GM12872 (cell line): ENCODE measurements at regions not wholly inside any gene's neighbourhood (a gene's known extent, or its start where the extent isn't known, plus 50 kb on each side); places are given as distances from the start of the nearest gene placed in this dataset.

ENCODE experiments used
- TF ChIP-seq, protein P1 (sequence below): IDR thresholded peaks from 3 replicates; pipeline ENCODE4 v1.5.1; 2011; ENCODE audit warnings: low read depth, mild to moderate bottlenecking, low read length, moderate library complexity; ENCODE audit not compliant: insufficient read depth

DNA sequence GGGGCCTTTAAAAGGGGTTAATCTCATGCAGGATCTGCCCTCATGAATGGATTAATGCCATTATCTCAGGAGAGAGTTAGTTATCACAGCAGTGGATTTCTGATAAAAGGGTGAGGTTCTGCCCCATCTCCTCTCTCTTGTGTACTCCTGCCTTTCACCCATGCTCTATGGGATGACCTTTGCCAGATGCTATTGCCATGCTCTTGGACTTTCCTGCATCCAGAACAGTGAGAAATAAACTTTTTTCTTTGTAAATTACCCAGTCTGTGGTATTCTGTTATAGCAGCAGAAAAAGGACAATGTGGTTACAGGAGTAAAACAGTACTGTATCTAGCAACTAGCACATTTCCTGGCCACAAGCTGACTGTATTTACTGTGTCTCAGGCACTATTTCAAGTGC lies 58.0 kb upstream of the CCN2 start:
- TF ChIP-seq, protein P1, sequence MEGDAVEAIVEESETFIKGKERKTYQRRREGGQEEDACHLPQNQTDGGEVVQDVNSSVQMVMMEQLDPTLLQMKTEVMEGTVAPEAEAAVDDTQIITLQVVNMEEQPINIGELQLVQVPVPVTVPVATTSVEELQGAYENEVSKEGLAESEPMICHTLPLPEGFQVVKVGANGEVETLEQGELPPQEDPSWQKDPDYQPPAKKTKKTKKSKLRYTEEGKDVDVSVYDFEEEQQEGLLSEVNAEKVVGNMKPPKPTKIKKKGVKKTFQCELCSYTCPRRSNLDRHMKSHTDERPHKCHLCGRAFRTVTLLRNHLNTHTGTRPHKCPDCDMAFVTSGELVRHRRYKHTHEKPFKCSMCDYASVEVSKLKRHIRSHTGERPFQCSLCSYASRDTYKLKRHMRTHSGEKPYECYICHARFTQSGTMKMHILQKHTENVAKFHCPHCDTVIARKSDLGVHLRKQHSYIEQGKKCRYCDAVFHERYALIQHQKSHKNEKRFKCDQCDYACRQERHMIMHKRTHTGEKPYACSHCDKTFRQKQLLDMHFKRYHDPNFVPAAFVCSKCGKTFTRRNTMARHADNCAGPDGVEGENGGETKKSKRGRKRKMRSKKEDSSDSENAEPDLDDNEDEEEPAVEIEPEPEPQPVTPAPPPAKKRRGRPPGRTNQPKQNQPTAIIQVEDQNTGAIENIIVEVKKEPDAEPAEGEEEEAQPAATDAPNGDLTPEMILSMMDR: no peak

DNA sequence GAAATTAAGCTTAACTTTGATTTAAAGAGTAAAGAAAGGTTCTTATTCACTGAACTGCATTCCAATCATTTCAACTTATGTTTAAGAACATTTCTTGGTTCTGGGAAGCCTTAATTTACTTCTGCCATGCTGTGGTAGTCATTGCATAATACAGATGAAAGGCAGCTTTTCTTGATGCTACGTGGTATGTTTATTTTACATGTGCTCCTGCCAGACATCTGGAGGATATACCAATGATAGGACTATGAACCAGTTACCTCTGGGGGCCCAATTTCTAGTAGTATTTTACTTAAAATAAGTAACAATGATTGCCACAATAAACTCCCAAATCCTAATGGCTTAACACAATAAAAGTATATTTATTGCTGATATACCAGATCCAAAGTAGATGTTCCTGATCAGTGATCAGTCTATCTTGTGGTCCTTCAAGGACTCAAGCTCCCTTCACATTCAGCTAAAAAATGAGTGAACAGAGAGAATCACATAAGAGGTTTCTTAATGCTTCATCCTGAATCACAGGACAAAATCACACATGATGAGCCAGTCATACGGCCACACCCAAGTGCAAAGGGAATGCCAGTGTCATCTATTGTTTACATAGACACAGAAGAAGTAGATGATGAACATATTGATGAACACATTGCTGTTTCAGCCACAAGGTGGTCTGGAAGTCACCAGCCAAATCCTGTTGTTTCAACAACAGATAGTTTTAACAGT lies 56.5 kb upstream of the CCN2 start:
- TF ChIP-seq, protein P1: no peak

DNA sequence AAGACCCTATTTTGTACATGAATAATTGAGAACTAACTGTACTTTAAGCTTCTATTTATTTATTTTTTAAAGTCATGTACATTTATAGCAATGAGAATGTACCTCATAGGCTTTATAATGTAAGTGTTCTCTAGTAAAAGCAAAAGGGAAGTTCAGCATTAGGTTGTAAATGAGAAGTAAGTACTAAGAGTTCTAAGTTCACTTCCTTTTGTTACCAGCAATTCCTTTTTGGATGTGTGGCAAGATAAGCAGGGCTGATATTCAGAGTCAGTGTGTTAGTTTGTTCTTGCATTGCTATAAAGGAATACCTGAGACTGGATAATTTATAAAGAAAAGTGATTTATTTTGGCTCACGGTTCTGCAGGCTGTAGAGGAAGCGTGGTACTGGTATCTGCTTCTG lies 54.0 kb upstream of the CCN2 start:
- TF ChIP-seq, protein P1: no peak

DNA sequence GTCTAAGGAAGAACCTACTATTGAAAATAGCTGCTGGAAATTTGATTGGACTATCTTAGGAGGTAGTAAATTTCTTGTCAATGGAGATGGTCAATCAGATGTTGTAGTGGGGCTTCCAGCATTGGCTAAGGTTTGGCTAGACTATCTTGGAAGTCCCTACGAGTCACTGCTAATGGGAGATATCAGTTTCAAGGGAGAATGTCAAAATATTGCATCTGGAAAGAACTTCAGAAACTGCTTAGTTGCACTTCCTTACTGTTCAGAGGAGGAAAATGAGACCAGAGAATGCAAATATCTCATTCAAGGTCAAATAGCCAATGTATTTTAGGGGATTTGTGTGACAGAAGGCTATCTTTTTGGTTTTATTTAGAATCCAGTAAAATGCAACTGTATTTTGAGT lies 53.5 kb upstream of the CCN2 start:
- TF ChIP-seq, protein P1: no peak

DNA sequence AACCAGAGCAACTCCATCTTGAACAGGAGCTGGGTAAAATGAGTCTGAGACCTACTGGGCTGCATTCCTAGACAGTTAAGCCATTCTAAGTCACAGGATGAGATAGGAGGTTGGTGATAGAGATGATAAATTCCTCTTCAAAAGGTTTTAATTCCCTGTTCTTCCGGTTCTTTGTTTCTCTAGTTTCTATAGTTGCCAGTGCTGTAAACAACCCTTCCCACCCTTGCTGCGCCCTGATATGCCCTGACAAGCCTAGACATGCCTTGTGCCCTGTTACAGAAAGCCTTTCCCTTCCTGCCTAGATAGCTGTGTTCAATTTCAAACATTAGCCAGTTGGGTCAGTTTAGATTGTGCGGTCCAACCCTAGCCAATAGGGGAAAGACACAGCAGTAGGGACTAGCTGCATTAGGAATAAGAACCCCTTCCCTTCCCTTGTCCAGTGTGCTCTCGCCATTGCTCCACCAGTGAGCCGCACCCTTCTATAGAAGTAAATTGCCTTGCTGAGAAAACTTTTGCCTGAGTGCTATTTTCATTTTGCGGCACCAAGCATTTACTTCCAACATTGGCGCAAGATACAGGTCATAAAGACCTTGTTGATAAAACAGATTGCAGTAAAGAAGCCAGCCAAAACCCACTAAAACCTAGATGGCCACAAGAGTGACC lies 52.5 kb upstream of the CCN2 start:
- TF ChIP-seq, protein P1: no peak
